ENCODE measurements at regions not wholly inside any gene's neighbourhood (a gene's known extent, or its start where the extent isn't known, plus 50 kb on each side); places are given as distances from the start of the nearest gene placed in this dataset.
"Not testable (repeated sequence)": the region's sequence is repeated elsewhere in the genome, so short reads cannot be mapped to it uniquely, and the experiment has no call there.

DNA sequence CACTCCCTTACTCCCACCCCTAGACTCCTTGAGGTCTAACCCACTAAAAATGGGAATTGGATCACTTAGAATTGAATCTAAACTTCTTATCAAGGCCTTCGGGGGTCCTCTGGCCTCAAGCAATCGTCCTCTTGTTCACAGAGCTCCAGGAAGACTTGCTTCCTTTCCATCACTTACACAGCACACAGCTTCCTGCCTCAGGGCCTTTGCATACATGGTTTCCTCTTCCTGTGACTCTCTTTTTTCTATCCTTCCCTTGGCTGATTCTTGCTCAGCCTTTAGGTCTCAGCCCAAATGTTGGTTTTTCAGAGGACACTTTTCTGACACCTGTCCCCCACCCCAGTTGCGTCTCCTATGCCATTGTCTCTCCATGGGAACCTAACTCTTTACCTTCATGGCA, 50.0 kb upstream of the ALDH1B1 start:
- DNase-seq (ENCODE audit: missing footprints), result no peak
- no peak for ATAC-seq
- intact Hi-C loops (cut with DNase I), result loop anchor here (10.0 kb wide), 1 partner anchor 48 kb away; no protein-coding TSS in a partner anchor

DNA sequence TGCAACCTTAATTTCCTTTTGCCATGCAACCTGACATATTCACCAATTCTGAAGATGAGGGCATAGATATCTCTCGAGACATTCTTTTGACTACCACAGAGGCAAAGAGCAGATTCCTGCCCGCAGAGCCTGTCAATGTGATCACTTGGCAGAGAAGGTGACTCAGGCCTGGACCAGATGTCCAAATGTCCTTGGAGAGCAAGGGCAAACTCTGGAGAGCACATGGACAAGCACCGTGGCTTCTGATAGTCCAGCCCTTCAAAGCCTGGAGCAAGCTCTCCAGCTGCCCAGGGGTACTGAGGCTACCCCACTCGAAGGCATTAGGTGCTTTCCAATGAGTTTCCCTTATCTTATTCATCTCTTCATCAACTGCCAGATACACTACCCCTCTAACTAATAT, 50.4 kb upstream of the ALDH1B1 start:
- ATAC-seq (no peak), DNase-seq (ENCODE audit: missing footprints) (no peak)
- intact Hi-C loops (cut with DNase I), result loop anchor here (10.0 kb wide), 1 partner anchor 47 kb away; no protein-coding TSS in a partner anchor

DNA sequence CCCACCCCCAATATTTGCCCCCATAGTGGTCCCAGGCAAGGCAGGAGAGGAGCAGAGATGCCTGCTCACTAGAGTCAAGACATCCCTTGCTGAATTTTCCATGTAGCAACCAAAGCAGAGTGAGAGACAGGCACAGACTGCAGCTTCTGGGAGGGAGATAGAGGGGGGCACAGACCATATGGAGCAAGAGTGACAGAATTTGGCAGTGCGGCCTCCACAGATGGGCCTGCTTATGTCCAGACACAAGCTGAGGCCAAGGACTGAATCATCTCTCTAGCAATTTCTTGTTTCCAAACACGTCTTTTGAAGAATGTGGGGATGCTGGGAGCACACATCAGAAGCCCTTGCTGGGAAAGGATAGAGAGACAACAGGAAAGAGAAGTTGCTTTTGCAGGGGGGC, 53.0 kb upstream of the ALDH1B1 start:
- intact Hi-C loops (cut with DNase I), result no loop called here
- DNase-seq (ENCODE audit: missing footprints) (no peak), ATAC-seq (peak; percentile 72)

DNA sequence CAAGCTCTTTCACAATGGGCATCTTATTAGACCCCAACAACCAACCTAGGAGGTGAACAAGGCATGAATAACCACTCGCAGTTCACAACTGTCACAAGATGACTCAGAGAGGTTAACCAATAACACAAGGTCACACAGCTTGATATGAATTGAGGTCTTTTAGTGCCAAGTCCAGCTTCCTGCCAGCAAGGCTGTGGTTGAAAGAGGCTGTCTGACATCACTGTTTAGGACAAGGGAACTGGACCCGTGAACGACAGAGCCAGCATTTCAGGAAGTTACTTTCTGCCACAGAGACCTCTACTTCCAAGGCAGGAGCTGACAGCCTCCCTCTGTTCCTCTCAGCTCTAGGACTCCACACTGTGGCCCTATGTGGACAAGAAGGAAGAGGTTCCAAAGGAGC, 53.4 kb upstream of the ALDH1B1 start:
- ATAC-seq, result peak; percentile 32
- intact Hi-C loops (cut with DNase I), result no loop called here
- no peak for DNase-seq (ENCODE audit: missing footprints)

DNA sequence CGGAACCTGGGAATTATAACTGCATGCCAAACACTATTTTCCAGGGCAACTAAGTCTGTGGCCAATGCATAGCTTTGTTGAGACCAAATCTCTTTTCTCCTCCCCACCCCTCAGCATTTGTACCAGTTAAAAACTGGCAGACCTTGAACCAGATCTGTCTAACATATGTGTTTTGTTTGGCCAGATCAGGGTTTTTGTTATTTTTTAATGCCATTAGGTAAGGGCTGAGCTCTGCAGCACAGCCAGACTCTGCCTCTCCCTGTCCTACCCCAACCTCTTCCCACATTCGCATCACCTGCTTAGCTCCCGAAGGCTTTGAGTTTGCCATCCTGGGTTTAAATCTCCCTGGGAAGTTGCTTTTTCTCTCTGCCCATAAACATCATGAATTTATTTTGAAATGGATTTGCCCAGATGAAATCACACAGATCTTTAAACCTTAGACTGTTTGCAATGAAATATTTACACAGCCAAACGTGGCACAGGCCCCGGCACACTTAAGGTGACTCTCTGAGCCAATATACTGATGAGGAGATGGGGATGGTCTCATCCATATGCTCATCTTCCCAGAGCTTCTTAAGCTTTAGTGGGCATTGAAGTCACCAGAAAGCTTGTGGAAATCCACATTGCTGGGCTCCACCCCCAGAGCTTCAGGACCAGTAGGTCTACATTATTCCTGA, 54.0 kb upstream of the ALDH1B1 start:
- intact Hi-C loops (cut with DNase I), result no loop called here
- ATAC-seq, result no peak
- no peak for DNase-seq (ENCODE audit: missing footprints)

DNA sequence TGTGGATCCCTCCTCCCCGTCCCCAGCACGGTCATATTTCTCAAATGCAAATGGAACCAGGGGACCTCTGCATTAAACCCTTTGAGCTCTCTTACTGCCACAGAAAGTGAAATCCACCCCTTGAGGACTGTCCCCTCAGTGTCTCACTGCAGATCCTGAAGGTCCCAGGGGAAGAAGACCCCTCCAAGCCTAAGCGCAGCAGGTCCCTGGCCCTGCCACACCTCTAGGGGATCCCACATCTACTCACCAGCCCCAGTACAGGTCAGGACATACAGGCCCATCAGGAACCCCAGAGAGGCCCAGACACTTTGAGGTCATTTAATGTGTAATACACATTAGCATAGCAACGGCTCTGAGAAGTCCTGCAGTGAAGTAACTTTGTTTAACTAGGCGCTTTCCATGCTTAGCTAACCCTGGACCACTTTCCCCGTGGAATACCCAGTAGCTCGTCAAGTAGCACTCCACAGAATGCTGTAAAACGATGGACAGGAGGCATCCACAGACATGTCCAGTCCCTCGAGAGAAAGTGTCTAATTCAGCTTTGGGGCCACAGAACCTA, 54.7 kb upstream of the ALDH1B1 start:
- DNase-seq (ENCODE audit: missing footprints), result no peak
- intact Hi-C loops (cut with DNase I), result no loop called here
- no peak for ATAC-seq

DNA sequence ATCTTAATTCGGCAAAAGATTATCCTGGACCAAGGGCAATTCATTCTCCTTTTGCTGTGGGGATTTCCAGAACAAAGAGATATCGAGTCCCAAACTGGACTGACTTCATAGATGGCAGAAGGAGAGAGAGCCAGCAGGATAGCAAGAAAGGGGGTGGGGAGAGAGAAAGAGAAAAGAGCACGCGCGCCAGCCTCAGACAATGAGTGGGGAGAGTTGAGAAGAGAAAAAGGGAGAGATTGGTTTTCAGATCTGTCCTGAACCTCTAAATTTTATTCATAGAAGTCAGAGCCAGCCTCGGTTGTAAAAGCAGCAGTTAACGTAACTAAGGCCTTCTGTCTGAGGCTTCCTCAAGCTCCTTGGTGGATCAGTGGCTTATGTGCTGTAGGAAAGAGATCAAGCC, 55.3 kb upstream of the ALDH1B1 start:
- no peak for DNase-seq (ENCODE audit: missing footprints)
- intact Hi-C loops (cut with DNase I), result no loop called here
- no peak for ATAC-seq

DNA sequence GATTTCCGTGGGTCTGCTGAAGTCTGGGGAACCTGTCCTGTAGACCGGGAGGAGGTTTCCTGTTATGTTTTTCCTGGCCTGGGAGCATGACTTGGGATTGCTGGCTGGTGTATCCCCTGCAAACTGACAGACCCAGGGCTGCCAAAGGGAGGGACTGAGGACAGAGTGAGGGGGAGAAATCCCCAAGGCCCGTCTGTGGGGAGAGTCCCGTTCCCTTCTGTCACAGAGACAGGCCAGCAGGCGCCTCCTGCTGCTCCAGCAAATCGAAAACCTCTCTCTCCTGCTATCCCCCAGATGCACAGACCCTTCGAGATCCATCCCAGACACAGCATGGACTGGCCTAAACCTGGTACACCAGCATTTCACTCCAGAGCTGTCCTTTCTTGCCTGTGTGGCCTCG, 56.2 kb upstream of the ALDH1B1 start:
- peak; percentile 26 for ATAC-seq

DNA sequence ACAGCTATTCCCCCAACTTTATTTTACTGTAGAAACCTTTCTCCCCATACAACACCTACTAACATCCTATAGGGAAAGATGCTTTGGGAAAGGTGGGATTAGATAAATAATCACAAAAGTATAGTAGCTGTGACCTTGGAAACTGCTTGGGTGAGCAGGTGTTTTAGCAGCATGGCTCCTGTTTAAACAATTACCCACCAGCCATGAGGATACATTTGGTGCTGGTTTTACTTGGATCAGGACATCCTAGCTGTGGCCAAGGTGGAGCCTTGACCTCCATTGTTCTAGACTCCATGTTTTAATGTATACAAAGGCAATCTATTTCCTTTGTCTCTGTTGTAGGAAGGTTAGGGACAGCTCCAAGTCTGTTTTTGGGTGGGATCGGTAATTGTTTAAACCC, 56.8 kb upstream of the ALDH1B1 start:
- intact Hi-C loops (cut with DNase I), result no loop called here
- DNase-seq (ENCODE audit: missing footprints) (no peak), ATAC-seq (no peak)

More for the DNA sequence above, 56.2 kb upstream of the ALDH1B1 start:
- DNase-seq (ENCODE audit: missing footprints), result no peak
- intact Hi-C loops (cut with DNase I), result no loop called here

DNA sequence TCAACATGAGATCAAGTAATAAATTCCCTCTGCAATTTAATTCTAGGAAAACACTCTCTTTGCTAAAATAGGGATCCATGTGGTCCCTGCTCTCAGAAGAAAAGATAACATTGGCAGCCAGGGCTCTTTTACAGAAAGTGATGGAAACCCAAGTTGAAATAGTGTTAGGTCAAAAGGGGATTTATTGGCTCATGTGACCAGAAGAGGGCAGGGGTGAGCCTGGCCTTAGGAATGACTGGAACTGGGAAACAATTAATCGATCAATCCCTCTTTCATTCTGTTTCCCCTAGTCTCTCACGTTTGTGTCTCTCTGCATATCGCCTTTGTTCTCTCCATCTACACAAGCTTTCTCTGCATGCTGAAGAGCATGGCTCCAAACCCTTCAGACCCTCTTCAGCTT, 58.3 kb upstream of the ALDH1B1 start:
- DNase-seq (ENCODE audit: missing footprints), result no peak
- intact Hi-C loops (cut with DNase I), result no loop called here
- no peak for ATAC-seq

DNA sequence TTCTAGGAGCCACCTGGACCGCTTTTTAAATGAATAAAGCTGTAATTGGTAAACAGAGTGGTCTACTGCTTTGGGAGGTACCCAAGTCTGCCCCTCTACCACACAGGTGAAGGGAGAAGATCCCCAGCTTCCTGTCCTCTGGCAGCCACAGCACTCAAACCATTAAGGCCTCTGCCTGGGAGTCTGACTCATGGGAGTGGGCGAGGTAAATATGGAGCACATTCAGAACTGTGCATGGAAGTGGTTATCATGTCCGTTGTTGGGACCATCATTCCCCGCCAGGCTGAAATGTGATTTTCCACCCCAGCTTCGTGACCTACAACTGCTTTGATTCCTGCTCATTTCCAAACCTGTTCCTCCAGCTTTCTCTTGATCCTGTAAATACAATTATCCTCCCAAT, 59.5 kb upstream of the ALDH1B1 start:
- DNase-seq (ENCODE audit: missing footprints), result no peak
- no peak for ATAC-seq
- intact Hi-C loops (cut with DNase I), result no loop called here

DNA sequence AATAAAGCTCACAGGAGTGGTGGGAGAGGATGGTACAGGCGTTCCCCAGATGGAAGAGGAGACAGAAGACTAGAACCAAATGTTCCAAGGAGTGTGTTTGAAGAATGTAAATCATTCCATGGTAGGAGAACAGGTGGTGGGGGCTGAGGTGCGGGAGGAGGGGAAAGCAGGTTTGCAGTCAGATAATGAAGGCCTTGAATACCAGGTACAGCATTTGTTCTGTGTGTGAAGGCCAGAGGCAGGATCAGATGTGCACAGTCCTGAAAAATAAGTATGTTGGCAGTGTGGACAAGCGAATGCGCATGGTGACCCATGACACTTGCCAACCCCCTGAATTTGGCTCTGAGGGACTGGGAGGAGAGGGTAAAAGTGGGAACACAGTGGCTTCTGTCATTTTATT, 59.9 kb upstream of the ALDH1B1 start:
- no peak for ATAC-seq
- intact Hi-C loops (cut with DNase I), result no loop called here
- no peak for DNase-seq (ENCODE audit: missing footprints)

DNA sequence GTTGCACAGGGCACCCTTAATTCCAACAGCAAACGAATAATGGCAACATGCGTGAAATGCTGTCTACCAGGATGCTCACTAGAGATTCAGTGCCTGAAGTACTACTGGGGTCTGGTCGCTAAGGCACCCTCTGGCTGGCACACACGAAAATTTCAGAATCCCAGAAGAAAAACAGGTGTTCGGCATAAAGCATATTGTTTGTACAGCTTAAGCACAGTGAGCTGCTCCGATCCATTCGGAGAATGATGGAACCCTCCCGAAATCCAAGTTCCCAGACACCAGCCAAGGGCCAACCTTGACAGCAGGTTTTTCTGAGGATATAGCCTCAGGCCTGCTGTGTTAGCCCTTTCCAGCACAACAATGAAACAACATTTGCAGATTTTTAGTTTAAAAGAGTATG, 61.4 kb upstream of the ALDH1B1 start:
- DNase-seq (ENCODE audit: missing footprints) (no peak), ATAC-seq (no peak)
- intact Hi-C loops (cut with DNase I), result no loop called here

DNA sequence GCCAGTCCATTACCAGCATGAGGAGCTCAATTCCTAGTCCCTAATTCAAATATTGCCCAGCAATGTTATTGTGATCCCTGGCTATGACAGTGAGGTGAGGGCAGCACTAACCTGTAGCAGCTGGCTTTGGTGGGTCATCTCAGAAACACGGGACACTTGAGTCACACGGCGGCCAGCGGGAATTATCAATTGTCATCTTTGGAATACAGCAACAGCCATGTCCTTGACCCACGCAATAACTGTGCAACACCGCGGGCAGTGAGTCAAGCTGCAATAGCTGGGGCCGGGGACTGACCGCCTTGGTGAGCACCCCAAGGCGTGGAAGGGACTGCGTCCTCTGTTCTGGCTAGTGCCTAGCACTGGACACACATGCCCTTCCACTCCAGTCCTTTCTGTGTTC, 62.5 kb upstream of the ALDH1B1 start:
- ATAC-seq (no peak), DNase-seq (ENCODE audit: missing footprints) (no peak)
- intact Hi-C loops (cut with DNase I), result no loop called here

DNA sequence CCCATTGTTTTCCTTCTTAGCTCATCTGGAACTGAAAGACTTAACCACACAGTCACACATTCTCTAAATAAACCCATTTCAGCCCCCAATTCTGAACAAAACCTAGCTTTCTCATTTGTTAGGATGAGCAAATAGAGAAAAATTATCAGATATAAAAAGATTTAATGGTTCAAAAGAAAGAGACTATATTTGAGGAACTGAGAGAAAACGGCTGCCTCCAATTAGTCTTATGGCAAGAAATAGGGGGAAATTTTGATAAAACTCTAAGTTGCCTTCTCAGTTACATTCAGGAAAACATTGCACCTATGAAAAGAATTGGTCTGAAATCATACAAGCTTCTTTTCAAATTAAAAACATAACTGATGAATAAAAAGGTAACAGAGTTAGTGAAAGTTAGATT, 63.7 kb upstream of the ALDH1B1 start:
- DNase-seq (ENCODE audit: missing footprints) (no peak), ATAC-seq (no peak)
- intact Hi-C loops (cut with DNase I), result no loop called here

DNA sequence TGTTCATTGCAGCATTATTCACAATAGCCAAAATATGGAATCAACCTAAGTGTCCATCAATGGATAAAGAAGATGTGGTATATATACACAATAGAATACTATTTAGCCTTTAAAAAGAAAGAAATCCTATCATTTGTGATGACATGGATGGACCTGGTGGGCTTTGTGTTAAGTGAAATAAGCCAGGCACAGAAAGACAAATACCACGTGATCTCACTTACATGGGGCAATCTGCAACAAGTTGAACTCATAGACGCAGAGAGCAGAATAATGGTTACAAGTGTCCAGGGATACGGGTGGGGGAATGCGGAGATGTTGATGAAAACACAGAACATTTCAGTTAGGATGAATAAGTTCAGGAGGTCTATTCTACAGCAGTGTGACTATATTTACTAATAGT, 66.4 kb upstream of the ALDH1B1 start:
- intact Hi-C loops (cut with DNase I), result no loop called here
- ATAC-seq (no peak), DNase-seq (ENCODE audit: missing footprints) (no peak)

DNA sequence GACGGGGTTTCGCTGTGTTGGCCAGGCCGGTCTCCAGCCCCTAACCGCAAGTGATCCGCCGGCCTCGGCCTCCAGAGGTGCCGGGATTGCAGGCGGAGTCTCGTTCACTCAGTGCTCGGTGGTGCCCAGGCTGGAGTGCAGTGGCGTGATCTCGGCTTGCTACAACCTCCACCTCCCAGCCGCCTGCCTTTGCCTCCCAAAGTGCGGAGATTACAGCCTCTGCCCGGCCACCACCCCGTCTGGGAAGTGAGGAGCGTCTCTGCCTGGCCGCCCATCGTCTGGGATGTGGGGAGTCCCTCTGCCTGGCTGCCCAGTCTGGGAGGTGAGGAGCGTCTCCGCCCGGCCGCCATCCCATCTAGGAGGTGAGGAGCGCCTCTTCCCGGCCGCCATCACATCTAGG, 68.3 kb upstream of the ALDH1B1 start:
- ATAC-seq; DNase-seq (ENCODE audit: missing footprints); intact Hi-C loops (cut with DNase I): not testable (repeated sequence)

DNA sequence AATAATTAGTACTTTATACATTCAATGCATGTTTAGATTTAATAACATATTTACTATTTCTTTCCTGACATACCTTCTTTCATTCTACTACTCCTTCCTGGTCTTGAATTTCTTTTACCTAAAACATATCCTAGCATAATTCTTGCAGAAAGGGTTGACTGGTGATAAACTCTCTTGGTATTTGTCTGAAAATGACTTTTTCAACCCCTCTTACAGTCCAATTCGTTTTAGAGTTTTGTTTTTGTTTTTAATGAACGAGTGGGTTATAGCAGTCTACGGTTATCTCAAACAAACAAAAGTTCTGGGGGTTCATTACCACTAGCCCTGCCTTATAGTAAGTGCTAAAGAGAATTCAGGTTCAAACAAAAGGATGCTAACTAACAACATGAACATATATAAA, 69.6 kb upstream of the ALDH1B1 start:
- no peak for DNase-seq (ENCODE audit: missing footprints)
- no peak for ATAC-seq
- intact Hi-C loops (cut with DNase I), result no loop called here

DNA sequence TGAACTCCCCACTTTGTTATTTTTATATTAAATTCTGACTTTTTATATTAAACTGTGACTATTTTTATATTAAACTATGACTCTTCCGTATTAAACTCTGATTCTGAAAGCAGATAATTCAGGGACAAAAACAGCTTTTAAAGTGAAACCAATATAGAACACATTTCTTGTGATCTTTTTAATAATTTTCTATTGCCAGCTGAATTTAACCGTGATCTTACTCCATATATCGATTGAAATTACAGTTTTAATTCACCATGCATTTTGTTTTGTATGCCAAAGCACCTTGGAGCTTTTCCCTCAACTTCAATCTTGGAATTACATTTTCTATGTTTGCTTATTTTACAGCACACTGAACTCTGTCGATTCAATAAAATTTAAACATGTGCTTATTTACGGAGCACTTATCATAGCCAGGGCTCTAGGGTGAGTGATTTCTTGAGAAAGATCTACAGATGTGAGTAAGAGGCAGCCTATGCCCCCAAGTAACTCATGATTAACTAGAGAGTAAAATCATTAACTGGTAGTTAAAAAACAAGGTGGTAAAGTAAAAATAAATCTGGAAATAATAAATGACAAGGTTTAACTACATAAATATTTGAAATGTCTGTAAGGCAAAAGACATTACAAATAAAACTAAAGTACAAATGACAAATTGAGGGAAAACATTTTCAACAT, 72.9 kb upstream of the ALDH1B1 start:
- ATAC-seq, result no peak
- no peak for DNase-seq (ENCODE audit: missing footprints)
- intact Hi-C loops (cut with DNase I), result no loop called here

DNA sequence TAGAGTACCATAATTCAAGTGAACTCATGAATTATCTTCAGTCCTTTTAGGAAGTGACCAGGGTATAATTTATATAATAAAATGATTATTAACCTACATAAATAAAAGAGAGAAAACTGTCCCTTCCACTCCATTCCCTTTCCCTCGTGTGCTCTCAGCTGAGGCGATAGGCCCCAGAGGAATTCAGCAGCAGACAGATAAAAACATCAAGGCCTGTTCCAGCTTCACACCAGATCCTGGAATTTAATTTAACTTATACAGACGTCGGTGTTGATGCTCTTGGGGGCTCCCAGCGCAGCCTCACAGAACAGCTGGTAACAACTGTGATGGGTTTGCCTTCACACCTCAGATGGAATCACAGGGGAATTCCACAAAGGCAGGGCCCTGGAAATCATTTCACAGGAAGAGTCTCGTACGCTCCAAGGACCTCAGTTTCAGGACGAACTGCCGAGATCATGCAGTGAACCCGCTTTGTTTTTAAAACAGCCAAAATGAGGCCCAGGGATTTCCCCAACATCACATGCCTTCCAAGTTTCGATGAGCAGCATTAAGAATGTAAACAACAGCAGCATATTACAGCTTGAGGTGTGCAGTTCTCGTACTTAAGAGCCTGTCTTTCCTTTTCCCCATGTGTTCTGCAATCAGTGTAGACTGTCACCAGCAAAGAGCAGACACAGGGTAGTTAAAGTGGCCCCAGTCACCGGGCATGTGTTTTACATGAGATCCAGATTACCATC, 73.6 kb upstream of the ALDH1B1 start:
- intact Hi-C loops (cut with DNase I), result no loop called here
- DNase-seq (ENCODE audit: missing footprints) (no peak), ATAC-seq (no peak)
